IMR-90 (cell line): ENCODE measurements at regions not wholly inside any gene's neighbourhood (a gene's known extent, or its start where the extent isn't known, plus 50 kb on each side); places are given as distances from the start of the nearest gene placed in this dataset.

Experiments
- ATAC-seq: fragments of 200-7000 bp; cut with Tn5 transposase; 2 replicates; pipeline ENCODE4 v1.9.1; 2020; ENCODE audit warnings: low read depth, mild to moderate bottlenecking, moderate library complexity
- BruUV-seq: library from RNA; stranded (reverse); fragments of 400-500 nt; replicated peaks from 2 replicates; lab custom pipeline; 2021; lab: Mats Ljungman, UMichigan
- CTCF ChIA-PET: fragments of 300-600 bp; formaldehyde crosslinking; extraction: SDS; loops from one replicate; lab custom pipeline; 2021; ENCODE audit warnings: antibody characterized with exemption; lab: Yijun Ruan, JAX
- POLR2A ChIA-PET: fragments of 300-600 bp; sonication (Branson Sonifier 250); formaldehyde crosslinking; loops from one replicate; lab custom pipeline; 2022; ENCODE audit warnings: antibody characterized with exemption; ENCODE audit not compliant: unreplicated experiment; lab: Charles Lee
- DNase-seq: peaks from one replicate; pipeline ENCODE4 v3.0.0; 2013
- H2AFZ ChIP-seq: replicated peaks from 2 replicates; pipeline ENCODE3; 2013; ENCODE audit warnings: low read length, mild to moderate bottlenecking; ENCODE audit not compliant: poor library complexity
- H2AK5ac ChIP-seq: 2 replicates; pipeline ENCODE4 v1.6.1; 2013; ENCODE audit warnings: low read depth, low read length, inconsistent platforms
- H2AK9ac ChIP-seq: replicated peaks from 2 replicates; pipeline ENCODE3; 2013; ENCODE audit warnings: mild to moderate bottlenecking, low read depth, low read length, moderate library complexity; ENCODE audit not compliant: poor library complexity
- H2BK120ac ChIP-seq: 2 replicates; pipeline ENCODE4 v1.6.1; 2013; ENCODE audit warnings: low read depth, low read length, inconsistent platforms
- H2BK15ac ChIP-seq: 3 replicates; pipeline ENCODE4 v1.6.1; 2013; ENCODE audit warnings: low read depth, low read length, inconsistent platforms
- H2BK20ac ChIP-seq: 2 replicates; pipeline ENCODE4 v1.6.1; 2013; ENCODE audit warnings: low read depth, mild to moderate bottlenecking, inconsistent platforms, low read length, moderate library complexity
- H2BK5ac ChIP-seq: 2 replicates; pipeline ENCODE4 v1.6.1; 2013; ENCODE audit warnings: mild to moderate bottlenecking, low read depth, low read length, inconsistent platforms; ENCODE audit not compliant: poor library complexity, severe bottlenecking
- H3K14ac ChIP-seq: replicated peaks from 2 replicates; pipeline ENCODE4 v1.6.1; 2013; ENCODE audit warnings: low read depth, low read length, inconsistent platforms
- H3K18ac ChIP-seq: 2 replicates; pipeline ENCODE4 v1.6.1; 2013; ENCODE audit warnings: low read depth, low read length, control low read depth
- H3K23ac ChIP-seq: 2 replicates; pipeline ENCODE4 v1.6.1; 2013; ENCODE audit warnings: low read depth, low read length, inconsistent platforms
- H3K27ac ChIP-seq: 2 replicates; pipeline ENCODE4 v1.5.1; 2013; ENCODE audit warnings: mild to moderate bottlenecking, control low read depth, low read length; ENCODE audit not compliant: insufficient read depth
- H3K27me3 ChIP-seq: 2 replicates; pipeline ENCODE4 v1.6.1; 2013; ENCODE audit warnings: low read length; ENCODE audit not compliant: control insufficient read depth, insufficient read depth
- H3K36me3 ChIP-seq: 2 replicates; pipeline ENCODE4 v1.6.1; 2013; ENCODE audit warnings: low read length, mixed read lengths; ENCODE audit not compliant: control insufficient read depth, insufficient read depth
- H3K4ac ChIP-seq: 2 replicates; pipeline ENCODE4 v1.6.1; 2013; ENCODE audit warnings: low read depth, low read length, inconsistent platforms
- H3K4me1 ChIP-seq: 2 replicates; pipeline ENCODE4 v1.6.1; 2013; ENCODE audit warnings: low read length, mixed read lengths; ENCODE audit not compliant: control insufficient read depth, insufficient read depth
- H3K4me2 ChIP-seq: 2 replicates; pipeline ENCODE4 v1.6.1; 2013; ENCODE audit warnings: low read depth, mild to moderate bottlenecking, control low read depth, low read length, moderate library complexity
- H3K4me3 ChIP-seq: 2 replicates; pipeline ENCODE4 v1.5.1; 2013; ENCODE audit warnings: low read depth, mild to moderate bottlenecking, control low read depth, low read length, moderate library complexity; ENCODE audit not compliant: insufficient read depth
- H3K56ac ChIP-seq: 2 replicates; pipeline ENCODE4 v1.6.1; 2013; ENCODE audit warnings: low read length, inconsistent platforms; ENCODE audit not compliant: insufficient read depth; ENCODE audit errors: extremely low read depth
- H3K79me1 ChIP-seq, 2 experiments: 2 replicates each; pipeline ENCODE4 v1.6.1; 2013; ENCODE audit warnings: low read length in 2 of 2, inconsistent platforms in 1 of 2, low read depth in 1 of 2
- H3K9ac ChIP-seq: 2 replicates; pipeline ENCODE4 v1.6.1; 2013; ENCODE audit warnings: low read depth, low read length, control low read depth
- H3K9me1 ChIP-seq: 2 replicates; pipeline ENCODE4 v1.6.1; 2013; ENCODE audit warnings: low read length, inconsistent platforms; ENCODE audit not compliant: insufficient read depth
- H3K9me3 ChIP-seq: 2 replicates; pipeline ENCODE4 v1.6.1; 2013; ENCODE audit warnings: low read length; ENCODE audit not compliant: control insufficient read depth, insufficient read depth
- H4K20me1 ChIP-seq: 2 replicates; pipeline ENCODE4 v1.6.1; 2013; ENCODE audit warnings: low read length, inconsistent platforms; ENCODE audit not compliant: insufficient read depth
- H4K5ac ChIP-seq: 2 replicates; pipeline ENCODE4 v1.6.1; 2013; ENCODE audit warnings: mild to moderate bottlenecking, low read depth, low read length, control low read depth
- H4K8ac ChIP-seq, 2 experiments: 2 replicates each; pipeline ENCODE4 v1.6.1; 2013; ENCODE audit warnings: low read depth in 2 of 2, low read length in 2 of 2, control low read depth in 1 of 2, inconsistent platforms in 1 of 2
- H4K91ac ChIP-seq: 2 replicates; pipeline ENCODE4 v1.6.1; 2013; ENCODE audit warnings: low read depth, low read length, inconsistent platforms; ENCODE audit not compliant: insufficient read depth
- CEBPB ChIP-seq: IDR thresholded peaks from 2 replicates; pipeline ENCODE4 v1.6.1; 2012; ENCODE audit warnings: low read depth, low read length, improper control_type of control experiment
- CHD1 ChIP-seq: IDR thresholded peaks from 2 replicates; pipeline ENCODE4 v1.6.1; 2012; ENCODE audit warnings: low read depth, low read length, improper control_type of control experiment
- FOS ChIP-seq: fragments of 150-350 bp; IDR thresholded peaks from 2 replicates; pipeline ENCODE4 v1.6.1; 2016; ENCODE audit warnings: low read depth, low read length
- MAFK ChIP-seq: IDR thresholded peaks from 2 replicates; pipeline ENCODE4 v1.6.1; 2012; ENCODE audit warnings: low read depth, low read length, improper control_type of control experiment
- NFE2L2 ChIP-seq: fragments of 150-350 bp; IDR thresholded peaks from 2 replicates; pipeline ENCODE4 v1.6.1; 2016; ENCODE audit warnings: low read depth, mild to moderate bottlenecking, low read length
- POLR2A ChIP-seq: IDR thresholded peaks from 2 replicates; pipeline ENCODE4 v1.6.1; 2012; ENCODE audit warnings: mild to moderate bottlenecking, low read depth, low read length
- RAD21 ChIP-seq: IDR thresholded peaks from 2 replicates; pipeline ENCODE4 v1.6.1; 2012; ENCODE audit warnings: low read length, improper control_type of control experiment
- RCOR1 ChIP-seq: IDR thresholded peaks from 2 replicates; pipeline ENCODE4 v1.6.1; 2012; ENCODE audit warnings: mild to moderate bottlenecking, low read length, improper control_type of control experiment; ENCODE audit not compliant: insufficient replicate concordance
- RFX5 ChIP-seq: IDR thresholded peaks from 2 replicates; pipeline ENCODE4 v1.8.0; 2012; ENCODE audit warnings: low read depth, mild to moderate bottlenecking, low read length, moderate library complexity
- WGBS, 2 experiments: methylation state at CpG; one replicate each; pipeline versions ENCODE4 v1.1.5 to v1.1.7; 2013; ENCODE audit warnings: missing lambda C conversion rate in 2 of 2; ENCODE audit not compliant: insufficient read length in 1 of 2; ENCODE audit errors: extremely low coverage in 2 of 2; 5-methylcytosine and 5-hydroxymethylcytosine counted together
- dilution Hi-C: fragments of 300-500 bp; cut with HindIII; formaldehyde crosslinking; loops from one replicate; pipeline ENCODE4 v1.14.3; 2018; ENCODE audit warnings: low sequenced_read_pairs; ENCODE audit not compliant: unreplicated experiment
- in situ Hi-C: fragments of 300-500 bp; cut with MboI; formaldehyde crosslinking; loops from 3 replicates; pipeline ENCODE4 v1.14.3; 2019; ENCODE audit warnings: low sequenced_read_pairs, inconsistent platforms, mixed read lengths
- intact Hi-C: fragments of 100-400 bp; cut with micrococcal nuclease; formaldehyde crosslinking; loops from 2 replicates; pipeline ENCODE4 v1.10.0; 2022
- TF ChIP-seq, protein P1 (sequence below): fragments of 150-350 bp; IDR thresholded peaks from 2 replicates; pipeline ENCODE4 v1.6.1; 2017; ENCODE audit warnings: mild to moderate bottlenecking, antibody characterized with exemption, low read length, low read depth

GRCh38 chr9:89702401-89702800 is 97.6 kb downstream of the GADD45G start:
- Histone ChIP-seq H2BK5ac (no peak overlapping the region), H3K4me1 (no peaks in the 10 kb centered on the region), H3K9me3 (no peaks in the 10 kb centered on the region), H3K27me3 (no peaks in the 10 kb centered on the region; the same call in none of the 2 replicates), H3K4ac (no peak overlapping the region), H2AFZ (no peak overlapping the region), H2BK120ac (no peak overlapping the region), H3K56ac (no peak overlapping the region), H3K36me3 (no peaks in the 10 kb centered on the region), H3K9me1 (no peaks in the 10 kb centered on the region), H4K91ac (no peak overlapping the region), H4K8ac (no peak overlapping the region), H3K79me1 (no peaks in the 10 kb centered on the region), H3K14ac (no peak overlapping the region), H3K4me2 (no peak overlapping the region), H3K4me3 (no peak overlapping the region), H2AK9ac (no peak overlapping the region), H4K5ac (no peak overlapping the region), H2BK15ac (no peak overlapping the region), H3K23ac (no peak overlapping the region), H4K20me1 (no peaks in the 10 kb centered on the region), H3K9ac (no peak overlapping the region), H2AK5ac (no peak overlapping the region), H3K18ac (no peak overlapping the region), H3K27ac (no peak overlapping the region), H2BK20ac (no peak overlapping the region)
- CTCF ChIA-PET: no interaction called here
- BruUV-seq: no TSS peak
- DNase-seq (no peak), ATAC-seq (no peak)
- TF ChIP-seq FOS (no peak), POLR2A (no peak), CHD1 (no peak), CEBPB (no peak), RCOR1 (no peak), NFE2L2 (no peak), RAD21 (no peak), RFX5 (no peak), MAFK (no peak)
- TF ChIP-seq, protein P1, sequence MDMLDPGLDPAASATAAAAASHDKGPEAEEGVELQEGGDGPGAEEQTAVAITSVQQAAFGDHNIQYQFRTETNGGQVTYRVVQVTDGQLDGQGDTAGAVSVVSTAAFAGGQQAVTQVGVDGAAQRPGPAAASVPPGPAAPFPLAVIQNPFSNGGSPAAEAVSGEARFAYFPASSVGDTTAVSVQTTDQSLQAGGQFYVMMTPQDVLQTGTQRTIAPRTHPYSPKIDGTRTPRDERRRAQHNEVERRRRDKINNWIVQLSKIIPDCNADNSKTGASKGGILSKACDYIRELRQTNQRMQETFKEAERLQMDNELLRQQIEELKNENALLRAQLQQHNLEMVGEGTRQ: no peak
- dilution Hi-C loops: no loop called here
- in situ Hi-C loops: no loop called here
- POLR2A ChIA-PET: no interaction called here
- no CpG with 5 or more reads among the region's 3 CpGs for WGBS, 2 experiments
- intact Hi-C loops: no loop called here
